Neutrophil (primary cell): ENCODE measurements at regions not wholly inside any gene's neighbourhood (a gene's known extent, or its start where the extent isn't known, plus 50 kb on each side); places are given as distances from the start of the nearest gene placed in this dataset.

ENCODE experiments used
- H3K27ac ChIP-seq: fragments of 200-600 bp; sonication (generic); 2 replicates; pipeline ENCODE4 v1.5.1; 2016; ENCODE audit warnings: mild to moderate bottlenecking, moderate library complexity
- H3K27me3 ChIP-seq: fragments of 200-600 bp; sonication (generic); 2 replicates; pipeline ENCODE4 v1.6.0; 2016; ENCODE audit warnings: mild to moderate bottlenecking
- H3K36me3 ChIP-seq: fragments of 200-600 bp; sonication (generic); 2 replicates; pipeline ENCODE4 v1.5.1; 2017
- H3K4me1 ChIP-seq, 2 experiments: fragments of 200-600 bp in 1 of 2; sonication (generic) in 1 of 2; 1 replicate in 1 of 2; 2 replicates in 1 of 2; pipeline versions ENCODE4 v1.5.1 to v1.6.1; 2013 to 2016; ENCODE audit warnings: low read depth in 1 of 2, low read length in 1 of 2, mild to moderate bottlenecking in 1 of 2, moderate library complexity in 1 of 2; ENCODE audit not compliant: control insufficient read depth in 1 of 2, insufficient read depth in 1 of 2
- H3K4me3 ChIP-seq, 2 experiments: fragments of 200-600 bp in 1 of 2; sonication (generic) in 1 of 2; 1 replicate in 1 of 2; 2 replicates in 1 of 2; pipeline ENCODE4 v1.5.1; 2013 to 2016; ENCODE audit warnings: low read depth in 1 of 2, low read length in 1 of 2, mild to moderate bottlenecking in 1 of 2, moderate library complexity in 1 of 2
- H3K9me3 ChIP-seq: fragments of 200-600 bp; sonication (generic); 2 replicates; pipeline ENCODE4 v1.5.1; 2016
- TF ChIP-seq, protein P1 (sequence below): fragments of 200-600 bp; sonication (generic); IDR thresholded peaks from 2 replicates; pipeline ENCODE4 v1.5.1; 2016; ENCODE audit warnings: antibody characterized with exemption

GRCh38 chr10:124315591-124316270, 103.0 kb downstream of the OAT start:
- Histone ChIP-seq H3K36me3 (no peaks in the 10 kb centered on the region), H3K4me1 (no peaks in the 10 kb centered on the region), H3K4me3 (no peak overlapping the region), H3K9me3 (no peaks in the 10 kb centered on the region), H3K27ac (no peak overlapping the region), H3K27me3 (no peaks in the 10 kb centered on the region)
- TF ChIP-seq, protein P1, sequence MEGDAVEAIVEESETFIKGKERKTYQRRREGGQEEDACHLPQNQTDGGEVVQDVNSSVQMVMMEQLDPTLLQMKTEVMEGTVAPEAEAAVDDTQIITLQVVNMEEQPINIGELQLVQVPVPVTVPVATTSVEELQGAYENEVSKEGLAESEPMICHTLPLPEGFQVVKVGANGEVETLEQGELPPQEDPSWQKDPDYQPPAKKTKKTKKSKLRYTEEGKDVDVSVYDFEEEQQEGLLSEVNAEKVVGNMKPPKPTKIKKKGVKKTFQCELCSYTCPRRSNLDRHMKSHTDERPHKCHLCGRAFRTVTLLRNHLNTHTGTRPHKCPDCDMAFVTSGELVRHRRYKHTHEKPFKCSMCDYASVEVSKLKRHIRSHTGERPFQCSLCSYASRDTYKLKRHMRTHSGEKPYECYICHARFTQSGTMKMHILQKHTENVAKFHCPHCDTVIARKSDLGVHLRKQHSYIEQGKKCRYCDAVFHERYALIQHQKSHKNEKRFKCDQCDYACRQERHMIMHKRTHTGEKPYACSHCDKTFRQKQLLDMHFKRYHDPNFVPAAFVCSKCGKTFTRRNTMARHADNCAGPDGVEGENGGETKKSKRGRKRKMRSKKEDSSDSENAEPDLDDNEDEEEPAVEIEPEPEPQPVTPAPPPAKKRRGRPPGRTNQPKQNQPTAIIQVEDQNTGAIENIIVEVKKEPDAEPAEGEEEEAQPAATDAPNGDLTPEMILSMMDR: no peak

- Histone ChIP-seq H3K27me3 (no peaks in the 10 kb centered on the region), H3K9me3 (no peaks in the 10 kb centered on the region), H3K27ac (no peak overlapping the region), H3K36me3 (no peaks in the 10 kb centered on the region), H3K4me1 (no peaks in the 10 kb centered on the region), H3K4me3 (no peak overlapping the region)
- TF ChIP-seq, protein P1: no peak
Measured at GRCh38 chr10:124313374-124313773, 105.3 kb downstream of the OAT start.

GRCh38 chr10:124308811-124309210, 109.9 kb downstream of the OAT start:
- no peak overlapping the region for H3K4me3 ChIP-seq
- no peak overlapping the region for H3K27ac ChIP-seq
- H3K9me3 ChIP-seq: no peaks in the 10 kb centered on the region
- no peaks in the 10 kb centered on the region for H3K36me3 ChIP-seq
- peaks cover 9 to 10% of the 10 kb centered on the region in 2 experiments for H3K4me1 ChIP-seq
- TF ChIP-seq, protein P1: no peak
- H3K27me3 ChIP-seq: no peaks in the 10 kb centered on the region

GRCh38 chr10:124308056-124308645, 110.6 kb downstream of the OAT start:
- Histone ChIP-seq H3K4me1 (peaks cover 9 to 10% of the 10 kb centered on the region in 2 experiments), H3K27ac (no peak overlapping the region), H3K9me3 (no peaks in the 10 kb centered on the region), H3K4me3 (no peak overlapping the region), H3K36me3 (no peaks in the 10 kb centered on the region), H3K27me3 (no peaks in the 10 kb centered on the region)
- TF ChIP-seq, protein P1: no peak

DNA sequence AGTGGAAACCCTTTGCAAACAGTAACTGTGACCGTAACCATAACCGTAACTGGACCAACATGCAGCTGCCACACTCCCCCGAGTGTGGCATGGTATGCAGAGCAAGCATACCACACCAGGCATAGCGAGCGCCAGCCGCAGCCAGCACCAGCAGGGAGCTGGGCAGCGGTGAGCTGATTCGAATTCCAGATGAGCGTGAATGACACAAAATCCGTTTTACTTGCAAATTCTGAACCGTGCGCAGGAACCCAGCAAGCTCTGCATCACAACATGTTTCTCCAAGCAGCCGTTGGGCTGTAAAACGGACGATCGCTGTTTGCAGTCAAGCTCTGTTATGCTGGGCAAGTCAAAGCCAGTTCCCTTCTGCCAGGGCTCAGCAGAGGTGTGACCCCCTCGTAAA, 111.1 kb downstream of the OAT start:
- no peaks in the 10 kb centered on the region for H3K9me3 ChIP-seq
- H3K36me3 ChIP-seq: no peaks in the 10 kb centered on the region
- H3K27ac ChIP-seq: no peak overlapping the region
- TF ChIP-seq, protein P1: no peak
- H3K4me3 ChIP-seq: no peak overlapping the region
- H3K27me3 ChIP-seq: no peaks in the 10 kb centered on the region
- H3K4me1 ChIP-seq: peaks cover 9 to 10% of the 10 kb centered on the region in 2 experiments
